LHCN-M2 (cell line): ENCODE measurements at regions not wholly inside any gene's neighbourhood (a gene's known extent, or its start where the extent isn't known, plus 50 kb on each side); places are given as distances from the start of the nearest gene placed in this dataset.
"Not testable (repeated sequence)": the region's sequence is repeated elsewhere in the genome, so short reads cannot be mapped to it uniquely, and the experiment has no call there.

Experiments
- DNase-seq: peaks from one replicate; pipeline ENCODE4 v3.0.0-alpha.2; 2012; ENCODE audit warnings: low read depth

- no peak for DNase-seq
Measured at GRCh38 chr5:71821029-71821428, 102.0 kb downstream of the CARTPT start.

GRCh38 chr5:71822065-71822464, 103.0 kb downstream of the CARTPT start:
- DNase-seq = not testable (repeated sequence)

GRCh38 chr5:71825992-71826391, 106.9 kb downstream of the CARTPT start:
- DNase-seq = no peak

- DNase-seq = no peak
Measured at GRCh38 chr5:71828291-71829040, 109.4 kb downstream of the CARTPT start.

GRCh38 chr5:71829206-71829605, 110.1 kb downstream of the CARTPT start:
- no peak for DNase-seq

GRCh38 chr5:71830681-71831539, 111.8 kb downstream of the CARTPT start:
- peak; percentile 85 for DNase-seq

- DNase-seq = no peak
Measured at GRCh38 chr5:71832812-71833715, 114.0 kb downstream of the CARTPT start.

- DNase-seq = no peak
Measured at GRCh38 chr5:71834601-71835000, 115.5 kb downstream of the CARTPT start.

- no peak for DNase-seq
Measured at GRCh38 chr5:71836084-71836483, 117.0 kb downstream of the CARTPT start.

GRCh38 chr5:71836559-71837112, 117.6 kb downstream of the CARTPT start:
- DNase-seq = peak; percentile 19

- no peak for DNase-seq
Measured at GRCh38 chr5:71838286-71838685, 119.2 kb downstream of the CARTPT start.

GRCh38 chr5:71839096-71839884, 120.2 kb downstream of the CARTPT start:
- DNase-seq = no peak

- no peak for DNase-seq
Measured at GRCh38 chr5:71841107-71841506, 122.0 kb downstream of the CARTPT start.

- DNase-seq = no peak
Measured at GRCh38 chr5:71843111-71843510, 124.0 kb downstream of the CARTPT start.

GRCh38 chr5:71844862-71845261, 125.8 kb downstream of the CARTPT start:
- DNase-seq = no peak

GRCh38 chr5:71859515-71859914, 140.4 kb downstream of the CARTPT start:
- no peak for DNase-seq

- DNase-seq = no peak
Measured at GRCh38 chr5:71860048-71860447, 141.0 kb downstream of the CARTPT start.

GRCh38 chr5:71861682-71862081, 142.6 kb downstream of the CARTPT start:
- DNase-seq = no peak

- DNase-seq = no peak
Measured at GRCh38 chr5:71862087-71862486, 143.0 kb downstream of the CARTPT start.

GRCh38 chr5:71862507-71863060, 143.5 kb downstream of the CARTPT start:
- DNase-seq = no peak
